GM23338 (cell line): ENCODE measurements at regions not wholly inside any gene's neighbourhood (a gene's known extent, or its start where the extent isn't known, plus 50 kb on each side); places are given as distances from the start of the nearest gene placed in this dataset.

Source experiments
- ATAC-seq: fragments of 200-7000 bp; cut with Tn5 transposase; 3 replicates; pipeline ENCODE4 v1.9.1; 2020
- DNase-seq: peaks from one replicate; pipeline ENCODE4 v3.0.0-alpha.2; 2015; ENCODE audit warnings: low spot score
- H2AFZ ChIP-seq: fragments of 200-600 bp; sonication (generic); 2 replicates; pipeline ENCODE4 v1.8.0; 2016; ENCODE audit warnings: antibody characterized with exemption, mild to moderate bottlenecking, moderate library complexity
- H3F3A ChIP-seq: fragments of 200-600 bp; sonication (generic); replicated peaks from 2 replicates; pipeline ENCODE4 v1.8.0; 2017; ENCODE audit warnings: antibody characterized with exemption, mixed run types, low read depth
- H3K27ac ChIP-seq: fragments of 200-600 bp; sonication (generic); 2 replicates; pipeline ENCODE4 v1.6.1; 2016; ENCODE audit warnings: low read depth
- H3K27me3 ChIP-seq: fragments of 200-600 bp; sonication (generic); 2 replicates; pipeline ENCODE4 v1.8.0; 2016; ENCODE audit warnings: mild to moderate bottlenecking, mixed run types, moderate library complexity; ENCODE audit not compliant: insufficient read depth
- H3K36me3 ChIP-seq: fragments of 200-600 bp; sonication (generic); 2 replicates; pipeline ENCODE4 v1.8.0; 2016; ENCODE audit warnings: mild to moderate bottlenecking; ENCODE audit not compliant: insufficient read depth
- H3K4me1 ChIP-seq: fragments of 200-600 bp; sonication (generic); 2 replicates; pipeline ENCODE4 v1.8.0; 2016; ENCODE audit warnings: mild to moderate bottlenecking, moderate library complexity; ENCODE audit not compliant: insufficient read depth
- H3K4me2 ChIP-seq: fragments of 200-600 bp; sonication (generic); 2 replicates; pipeline ENCODE4 v1.7.1; 2017; ENCODE audit warnings: mixed run types
- H3K4me3 ChIP-seq: fragments of 200-600 bp; sonication (generic); 2 replicates; pipeline ENCODE4 v1.6.1; 2016; ENCODE audit warnings: mixed run types
- H3K79me2 ChIP-seq: fragments of 200-600 bp; sonication (generic); replicated peaks from 2 replicates; pipeline ENCODE4 v1.8.0; 2017; ENCODE audit warnings: mild to moderate bottlenecking; ENCODE audit not compliant: insufficient read depth
- H3K9me2 ChIP-seq: fragments of 200-600 bp; sonication (generic); 2 replicates; pipeline ENCODE4 v1.8.0; 2017; ENCODE audit not compliant: insufficient read depth
- H4K20me1 ChIP-seq: fragments of 200-600 bp; sonication (generic); replicated peaks from 2 replicates; pipeline ENCODE4 v1.8.0; 2017; ENCODE audit warnings: mild to moderate bottlenecking; ENCODE audit not compliant: insufficient read depth
- H3K27ac Mint-ChIP-seq: 2 replicates; pipeline ENCODE4 v1.8.0; 2020; ENCODE audit warnings: inconsistent platforms, mild to moderate bottlenecking, moderate library complexity, mixed read lengths
- H3K27me3 Mint-ChIP-seq: 3 replicates; pipeline ENCODE4 v1.8.0; 2022; ENCODE audit warnings: low read depth, mild to moderate bottlenecking, moderate library complexity, mixed read lengths, inconsistent platforms; ENCODE audit not compliant: insufficient read depth, poor library complexity
- H3K36me3 Mint-ChIP-seq: 3 replicates; pipeline ENCODE4 v1.8.0; 2021; ENCODE audit warnings: low read depth, mild to moderate bottlenecking, inconsistent platforms, moderate library complexity, mixed read lengths
- H3K4me1 Mint-ChIP-seq: 3 replicates; pipeline ENCODE4 v1.8.0; 2020; ENCODE audit warnings: mild to moderate bottlenecking, inconsistent platforms, mixed read lengths
- H3K4me3 Mint-ChIP-seq: 3 replicates; pipeline ENCODE4 v1.8.0; 2021; ENCODE audit warnings: moderate library complexity, mild to moderate bottlenecking, inconsistent platforms, mixed read lengths
- H3K9me3 Mint-ChIP-seq: 3 replicates; pipeline ENCODE4 v1.8.0; 2020; ENCODE audit warnings: moderate library complexity, mild to moderate bottlenecking, inconsistent platforms, mixed read lengths
- CREB1 ChIP-seq: fragments of 250-450 bp; sonication (Bioruptor Pico); IDR thresholded peaks from 2 replicates; pipeline ENCODE4 v1.5.0; 2020; ENCODE audit warnings: low read depth, mild to moderate bottlenecking, moderate library complexity
- CTCF ChIP-seq, 2 experiments: fragments of 200-600 bp in 1 of 2; sonication (generic) in 1 of 2; conservative IDR thresholded peaks; 2 replicates each; pipeline versions ENCODE4 v1.5.1 to v1.6.1; 2016 to 2017; ENCODE audit warnings: antibody characterized with exemption in 2 of 2, low read depth in 2 of 2, mild to moderate bottlenecking in 2 of 2, moderate library complexity in 1 of 2
- ETS1 ChIP-seq: IDR thresholded peaks from 2 replicates; pipeline ENCODE4 v1.6.1; 2016; ENCODE audit warnings: antibody characterized with exemption
- JUNB ChIP-seq: IDR thresholded peaks from one replicate; pipeline ENCODE4 v1.6.1; 2016; ENCODE audit warnings: antibody characterized with exemption; ENCODE audit not compliant: unreplicated experiment
- NANOG ChIP-seq: IDR thresholded peaks from 2 replicates; pipeline ENCODE4 v1.6.1; 2016; ENCODE audit warnings: antibody characterized with exemption, borderline replicate concordance
- POLR2AphosphoS5 ChIP-seq: IDR thresholded peaks from 2 replicates; pipeline ENCODE4 v1.6.1; 2016; ENCODE audit warnings: antibody characterized with exemption, low read depth
- ZNF114 ChIP-seq: fragments of 250-450 bp; sonication (Bioruptor Pico); IDR thresholded peaks from 2 replicates; pipeline ENCODE4 v1.5.0; 2020; ENCODE audit warnings: mild to moderate bottlenecking, moderate library complexity
- ZNF331 ChIP-seq: fragments of 250-450 bp; sonication (Bioruptor Pico); IDR thresholded peaks from 2 replicates; pipeline ENCODE4 v1.5.0; 2020; ENCODE audit warnings: low read depth, mild to moderate bottlenecking, moderate library complexity
- TF ChIP-seq, protein P1 (sequence below): fragments of 250-450 bp; sonication (Bioruptor Pico); IDR thresholded peaks from 2 replicates; pipeline ENCODE4 v1.5.0; 2020; ENCODE audit warnings: mild to moderate bottlenecking, moderate library complexity

GRCh38 chr12:60185060-60185459 is 589.2 kb downstream of the SLC16A7 start:
- H3K4me3 Mint-ChIP-seq = no peak overlapping the region

DNA sequence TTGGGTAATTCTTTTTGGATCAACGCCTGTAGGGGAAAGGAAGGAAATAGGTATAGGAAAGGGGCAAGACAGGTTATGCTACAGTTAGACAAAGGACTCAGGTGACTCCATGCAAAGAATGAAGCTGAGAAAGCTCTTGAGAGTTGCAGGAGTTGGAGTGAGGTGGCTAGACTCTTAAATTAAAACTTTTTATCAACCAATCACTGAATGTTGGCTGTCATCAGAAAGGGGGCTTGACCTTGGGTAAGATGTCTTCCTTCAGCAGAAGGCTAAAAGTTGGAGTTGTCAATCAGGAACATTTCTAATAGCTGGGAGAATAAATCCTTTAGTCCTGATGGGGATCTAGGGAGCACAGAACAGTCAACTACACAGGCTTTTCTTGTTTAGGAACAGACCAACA is 595.4 kb downstream of the SLC16A7 start:
- ATAC-seq (no peak), DNase-seq (no peak)
- Histone ChIP-seq H4K20me1 (no peaks in the 10 kb centered on the region), H3K9me2 (no peaks in the 10 kb centered on the region), H3K27ac (no peak overlapping the region), H2AFZ (no peak overlapping the region), H3K27me3 (no peaks in the 10 kb centered on the region), H3F3A (no peaks in the 10 kb centered on the region), H3K4me2 (no peak overlapping the region), H3K4me1 (no peaks in the 10 kb centered on the region), H3K79me2 (no peaks in the 10 kb centered on the region), H3K4me3 (no peak overlapping the region), H3K36me3 (no peaks in the 10 kb centered on the region)
- Mint-ChIP-seq H3K4me3 (no peak overlapping the region), H3K27me3 (no peaks in the 10 kb centered on the region), H3K9me3 (no peaks in the 10 kb centered on the region), H3K36me3 (no peaks in the 10 kb centered on the region), H3K4me1 (no peaks in the 10 kb centered on the region), H3K27ac (no peak overlapping the region)
- TF ChIP-seq POLR2AphosphoS5 (no peak), ZNF114 (CRISPR knock-in tag) (no peak), ETS1 (no peak), NANOG (no peak)
- TF ChIP-seq, protein P1, sequence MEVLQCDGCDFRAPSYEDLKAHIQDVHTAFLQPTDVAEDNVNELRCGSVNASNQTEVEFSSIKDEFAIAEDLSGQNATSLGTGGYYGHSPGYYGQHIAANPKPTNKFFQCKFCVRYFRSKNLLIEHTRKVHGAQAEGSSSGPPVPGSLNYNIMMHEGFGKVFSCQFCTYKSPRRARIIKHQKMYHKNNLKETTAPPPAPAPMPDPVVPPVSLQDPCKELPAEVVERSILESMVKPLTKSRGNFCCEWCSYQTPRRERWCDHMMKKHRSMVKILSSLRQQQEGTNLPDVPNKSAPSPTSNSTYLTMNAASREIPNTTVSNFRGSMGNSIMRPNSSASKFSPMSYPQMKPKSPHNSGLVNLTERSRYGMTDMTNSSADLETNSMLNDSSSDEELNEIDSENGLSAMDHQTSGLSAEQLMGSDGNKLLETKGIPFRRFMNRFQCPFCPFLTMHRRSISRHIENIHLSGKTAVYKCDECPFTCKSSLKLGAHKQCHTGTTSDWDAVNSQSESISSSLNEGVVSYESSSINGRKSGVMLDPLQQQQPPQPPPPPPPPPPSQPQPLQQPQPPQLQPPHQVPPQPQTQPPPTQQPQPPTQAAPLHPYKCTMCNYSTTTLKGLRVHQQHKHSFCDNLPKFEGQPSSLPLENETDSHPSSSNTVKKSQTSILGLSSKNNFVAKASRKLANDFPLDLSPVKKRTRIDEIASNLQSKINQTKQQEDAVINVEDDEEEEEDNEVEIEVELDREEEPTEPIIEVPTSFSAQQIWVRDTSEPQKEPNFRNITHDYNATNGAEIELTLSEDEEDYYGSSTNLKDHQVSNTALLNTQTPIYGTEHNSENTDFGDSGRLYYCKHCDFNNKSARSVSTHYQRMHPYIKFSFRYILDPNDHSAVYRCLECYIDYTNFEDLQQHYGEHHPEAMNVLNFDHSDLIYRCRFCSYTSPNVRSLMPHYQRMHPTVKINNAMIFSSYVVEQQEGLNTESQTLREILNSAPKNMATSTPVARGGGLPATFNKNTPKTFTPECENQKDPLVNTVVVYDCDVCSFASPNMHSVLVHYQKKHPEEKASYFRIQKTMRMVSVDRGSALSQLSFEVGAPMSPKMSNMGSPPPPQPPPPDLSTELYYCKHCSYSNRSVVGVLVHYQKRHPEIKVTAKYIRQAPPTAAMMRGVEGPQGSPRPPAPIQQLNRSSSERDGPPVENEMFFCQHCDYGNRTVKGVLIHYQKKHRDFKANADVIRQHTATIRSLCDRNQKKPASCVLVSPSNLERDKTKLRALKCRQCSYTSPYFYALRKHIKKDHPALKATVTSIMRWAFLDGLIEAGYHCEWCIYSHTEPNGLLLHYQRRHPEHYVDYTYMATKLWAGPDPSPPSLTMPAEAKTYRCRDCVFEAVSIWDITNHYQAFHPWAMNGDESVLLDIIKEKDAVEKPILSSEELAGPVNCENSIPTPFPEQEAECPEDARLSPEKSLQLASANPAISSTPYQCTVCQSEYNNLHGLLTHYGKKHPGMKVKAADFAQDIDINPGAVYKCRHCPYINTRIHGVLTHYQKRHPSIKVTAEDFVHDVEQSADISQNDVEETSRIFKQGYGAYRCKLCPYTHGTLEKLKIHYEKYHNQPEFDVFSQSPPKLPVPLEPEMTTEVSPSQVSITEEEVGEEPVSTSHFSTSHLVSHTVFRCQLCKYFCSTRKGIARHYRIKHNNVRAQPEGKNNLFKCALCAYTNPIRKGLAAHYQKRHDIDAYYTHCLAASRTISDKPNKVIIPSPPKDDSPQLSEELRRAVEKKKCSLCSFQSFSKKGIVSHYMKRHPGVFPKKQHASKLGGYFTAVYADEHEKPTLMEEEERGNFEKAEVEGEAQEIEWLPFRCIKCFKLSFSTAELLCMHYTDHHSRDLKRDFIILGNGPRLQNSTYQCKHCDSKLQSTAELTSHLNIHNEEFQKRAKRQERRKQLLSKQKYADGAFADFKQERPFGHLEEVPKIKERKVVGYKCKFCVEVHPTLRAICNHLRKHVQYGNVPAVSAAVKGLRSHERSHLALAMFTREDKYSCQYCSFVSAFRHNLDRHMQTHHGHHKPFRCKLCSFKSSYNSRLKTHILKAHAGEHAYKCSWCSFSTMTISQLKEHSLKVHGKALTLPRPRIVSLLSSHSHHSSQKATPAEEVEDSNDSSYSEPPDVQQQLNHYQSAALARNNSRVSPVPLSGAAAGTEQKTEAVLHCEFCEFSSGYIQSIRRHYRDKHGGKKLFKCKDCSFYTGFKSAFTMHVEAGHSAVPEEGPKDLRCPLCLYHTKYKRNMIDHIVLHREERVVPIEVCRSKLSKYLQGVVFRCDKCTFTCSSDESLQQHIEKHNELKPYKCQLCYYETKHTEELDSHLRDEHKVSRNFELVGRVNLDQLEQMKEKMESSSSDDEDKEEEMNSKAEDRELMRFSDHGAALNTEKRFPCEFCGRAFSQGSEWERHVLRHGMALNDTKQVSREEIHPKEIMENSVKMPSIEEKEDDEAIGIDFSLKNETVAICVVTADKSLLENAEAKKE = no peak

More at GRCh38 chr12:60185060-60185459, 589.2 kb downstream of the SLC16A7 start:
- no peaks in the 10 kb centered on the region for H3K9me2 ChIP-seq
- no peaks in the 10 kb centered on the region for H3K36me3 ChIP-seq
- H4K20me1 ChIP-seq = no peaks in the 10 kb centered on the region
- no peak overlapping the region for H3K27ac ChIP-seq
- H3K79me2 ChIP-seq = no peaks in the 10 kb centered on the region
- no peak overlapping the region for H3K4me2 ChIP-seq
- no peak overlapping the region for H2AFZ ChIP-seq
- no peaks in the 10 kb centered on the region for H3F3A ChIP-seq
- no peaks in the 10 kb centered on the region for H3K4me1 ChIP-seq
- Mint-ChIP-seq H3K36me3 (no peaks in the 10 kb centered on the region), H3K4me1 (no peaks in the 10 kb centered on the region), H3K27me3 (no peaks in the 10 kb centered on the region), H3K9me3 (no peaks in the 10 kb centered on the region), H3K27ac (no peak overlapping the region)
- TF ChIP-seq ZNF331 (CRISPR knock-in tag) (no peak), CTCF (conservative IDR thresholded peaks at IDR 0.05; ENCODE audit: low read depth in 2 of 2) (no peak), JUNB (no peak), NANOG (no peak), CREB1 (CRISPR knock-in tag) (no peak)
- ATAC-seq = no peak
- no peak overlapping the region for H3K4me3 ChIP-seq
- no peaks in the 10 kb centered on the region for H3K27me3 ChIP-seq
- DNase-seq = no peak
